ENCODE measurements at regions not wholly inside any gene's neighbourhood (a gene's known extent, or its start where the extent isn't known, plus 50 kb on each side); places are given as distances from the start of the nearest gene placed in this dataset.

DNA sequence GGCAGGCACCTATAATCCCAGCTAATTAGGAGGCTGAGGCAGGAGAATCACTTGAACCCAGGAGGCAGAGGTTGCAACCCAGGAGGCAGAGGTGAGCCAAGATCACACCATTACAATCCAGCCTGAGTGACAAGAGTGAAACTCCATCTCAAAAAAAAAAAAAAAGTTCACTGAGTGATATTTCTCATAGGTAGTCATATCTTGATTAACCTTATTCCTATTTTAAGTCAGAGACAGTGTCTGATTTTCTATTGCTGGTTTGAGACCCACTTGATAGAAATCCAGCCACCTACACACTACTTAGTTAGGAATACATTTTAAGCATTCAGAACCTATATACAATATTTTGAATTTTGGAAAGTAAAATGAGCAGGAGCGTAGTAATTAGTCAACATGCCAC is 357.4 kb upstream of the ADGRL2 start:
- TF ChIP-seq CTCF (IDR thresholded peaks at IDR 0.05; ENCODE audit: insufficient read depth, low read length) = no peak
- TF ChIP-seq POLR2AphosphoS5 (IDR thresholded peaks at IDR 0.05; ENCODE audit: low read depth) = no peak
- TF ChIP-seq GABPA (IDR thresholded peaks at IDR 0.05; ENCODE audit: low read depth) = no peak
